GM23338 (cell line): ENCODE measurements at regions not wholly inside any gene's neighbourhood (a gene's known extent, or its start where the extent isn't known, plus 50 kb on each side); places are given as distances from the start of the nearest gene placed in this dataset.

Experiments used
- ATAC-seq: fragments of 200-7000 bp; cut with Tn5 transposase; 3 replicates; pipeline ENCODE4 v1.9.1; 2020
- DNase-seq: peaks from one replicate; pipeline ENCODE4 v3.0.0-alpha.2; 2015; ENCODE audit warnings: low spot score
- H2AFZ ChIP-seq: fragments of 200-600 bp; sonication (generic); 2 replicates; pipeline ENCODE4 v1.8.0; 2016; ENCODE audit warnings: antibody characterized with exemption, mild to moderate bottlenecking, moderate library complexity
- H3F3A ChIP-seq: fragments of 200-600 bp; sonication (generic); replicated peaks from 2 replicates; pipeline ENCODE4 v1.8.0; 2017; ENCODE audit warnings: antibody characterized with exemption, mixed run types, low read depth
- H3K27ac ChIP-seq: fragments of 200-600 bp; sonication (generic); 2 replicates; pipeline ENCODE4 v1.6.1; 2016; ENCODE audit warnings: low read depth
- H3K27me3 ChIP-seq: fragments of 200-600 bp; sonication (generic); 2 replicates; pipeline ENCODE4 v1.8.0; 2016; ENCODE audit warnings: mild to moderate bottlenecking, mixed run types, moderate library complexity; ENCODE audit not compliant: insufficient read depth
- H3K36me3 ChIP-seq: fragments of 200-600 bp; sonication (generic); 2 replicates; pipeline ENCODE4 v1.8.0; 2016; ENCODE audit warnings: mild to moderate bottlenecking; ENCODE audit not compliant: insufficient read depth
- H3K4me1 ChIP-seq: fragments of 200-600 bp; sonication (generic); 2 replicates; pipeline ENCODE4 v1.8.0; 2016; ENCODE audit warnings: mild to moderate bottlenecking, moderate library complexity; ENCODE audit not compliant: insufficient read depth
- H3K4me2 ChIP-seq: fragments of 200-600 bp; sonication (generic); 2 replicates; pipeline ENCODE4 v1.7.1; 2017; ENCODE audit warnings: mixed run types
- H3K4me3 ChIP-seq: fragments of 200-600 bp; sonication (generic); 2 replicates; pipeline ENCODE4 v1.6.1; 2016; ENCODE audit warnings: mixed run types
- H3K79me2 ChIP-seq: fragments of 200-600 bp; sonication (generic); replicated peaks from 2 replicates; pipeline ENCODE4 v1.8.0; 2017; ENCODE audit warnings: mild to moderate bottlenecking; ENCODE audit not compliant: insufficient read depth
- H3K9me2 ChIP-seq: fragments of 200-600 bp; sonication (generic); 2 replicates; pipeline ENCODE4 v1.8.0; 2017; ENCODE audit not compliant: insufficient read depth
- H4K20me1 ChIP-seq: fragments of 200-600 bp; sonication (generic); replicated peaks from 2 replicates; pipeline ENCODE4 v1.8.0; 2017; ENCODE audit warnings: mild to moderate bottlenecking; ENCODE audit not compliant: insufficient read depth
- H3K27ac Mint-ChIP-seq: 2 replicates; pipeline ENCODE4 v1.8.0; 2020; ENCODE audit warnings: inconsistent platforms, mild to moderate bottlenecking, moderate library complexity, mixed read lengths
- H3K27me3 Mint-ChIP-seq: 3 replicates; pipeline ENCODE4 v1.8.0; 2022; ENCODE audit warnings: low read depth, mild to moderate bottlenecking, moderate library complexity, mixed read lengths, inconsistent platforms; ENCODE audit not compliant: insufficient read depth, poor library complexity
- H3K36me3 Mint-ChIP-seq: 3 replicates; pipeline ENCODE4 v1.8.0; 2021; ENCODE audit warnings: low read depth, mild to moderate bottlenecking, inconsistent platforms, moderate library complexity, mixed read lengths
- H3K4me1 Mint-ChIP-seq: 3 replicates; pipeline ENCODE4 v1.8.0; 2020; ENCODE audit warnings: mild to moderate bottlenecking, inconsistent platforms, mixed read lengths
- H3K4me3 Mint-ChIP-seq: 3 replicates; pipeline ENCODE4 v1.8.0; 2021; ENCODE audit warnings: moderate library complexity, mild to moderate bottlenecking, inconsistent platforms, mixed read lengths
- H3K9me3 Mint-ChIP-seq: 3 replicates; pipeline ENCODE4 v1.8.0; 2020; ENCODE audit warnings: moderate library complexity, mild to moderate bottlenecking, inconsistent platforms, mixed read lengths
- CREB1 ChIP-seq: fragments of 250-450 bp; sonication (Bioruptor Pico); IDR thresholded peaks from 2 replicates; pipeline ENCODE4 v1.5.0; 2020; ENCODE audit warnings: low read depth, mild to moderate bottlenecking, moderate library complexity
- CTCF ChIP-seq, 2 experiments: fragments of 200-600 bp in 1 of 2; sonication (generic) in 1 of 2; conservative IDR thresholded peaks; 2 replicates each; pipeline versions ENCODE4 v1.5.1 to v1.6.1; 2016 to 2017; ENCODE audit warnings: antibody characterized with exemption in 2 of 2, low read depth in 2 of 2, mild to moderate bottlenecking in 2 of 2, moderate library complexity in 1 of 2
- EZH2 ChIP-seq: fragments of 200-600 bp; sonication (generic); IDR thresholded peaks from one replicate; pipeline ENCODE4 v1.8.0; 2017; ENCODE audit warnings: antibody characterized with exemption, mild to moderate bottlenecking, low read depth; ENCODE audit not compliant: unreplicated experiment
- EZH2phosphoT487 ChIP-seq: fragments of 200-600 bp; sonication (generic); IDR thresholded peaks from one replicate; pipeline ENCODE4 v1.8.1; 2018; ENCODE audit warnings: antibody characterized with exemption; ENCODE audit not compliant: unreplicated experiment
- JUNB ChIP-seq: IDR thresholded peaks from one replicate; pipeline ENCODE4 v1.6.1; 2016; ENCODE audit warnings: antibody characterized with exemption; ENCODE audit not compliant: unreplicated experiment
- NANOG ChIP-seq: IDR thresholded peaks from 2 replicates; pipeline ENCODE4 v1.6.1; 2016; ENCODE audit warnings: antibody characterized with exemption, borderline replicate concordance
- POLR2AphosphoS5 ChIP-seq: IDR thresholded peaks from 2 replicates; pipeline ENCODE4 v1.6.1; 2016; ENCODE audit warnings: antibody characterized with exemption, low read depth
- STAT1 ChIP-seq: IDR thresholded peaks from one replicate; pipeline ENCODE4 v1.6.1; 2016; ENCODE audit warnings: antibody characterized with exemption; ENCODE audit not compliant: unreplicated experiment
- ZNF114 ChIP-seq: fragments of 250-450 bp; sonication (Bioruptor Pico); IDR thresholded peaks from 2 replicates; pipeline ENCODE4 v1.5.0; 2020; ENCODE audit warnings: mild to moderate bottlenecking, moderate library complexity
- ZNF331 ChIP-seq: fragments of 250-450 bp; sonication (Bioruptor Pico); IDR thresholded peaks from 2 replicates; pipeline ENCODE4 v1.5.0; 2020; ENCODE audit warnings: low read depth, mild to moderate bottlenecking, moderate library complexity
- TF ChIP-seq, protein P1 (sequence below): IDR thresholded peaks from one replicate; pipeline ENCODE4 v1.6.1; 2018; ENCODE audit warnings: antibody characterized with exemption; ENCODE audit not compliant: unreplicated experiment
- TF ChIP-seq, protein P2 (sequence below): IDR thresholded peaks from 2 replicates; pipeline ENCODE4 v1.6.1; 2016; ENCODE audit warnings: antibody characterized with exemption
- TF ChIP-seq, protein P3 (sequence below): fragments of 250-450 bp; sonication (Bioruptor Pico); IDR thresholded peaks from 2 replicates; pipeline ENCODE4 v1.5.0; 2020; ENCODE audit warnings: mild to moderate bottlenecking, moderate library complexity

DNA sequence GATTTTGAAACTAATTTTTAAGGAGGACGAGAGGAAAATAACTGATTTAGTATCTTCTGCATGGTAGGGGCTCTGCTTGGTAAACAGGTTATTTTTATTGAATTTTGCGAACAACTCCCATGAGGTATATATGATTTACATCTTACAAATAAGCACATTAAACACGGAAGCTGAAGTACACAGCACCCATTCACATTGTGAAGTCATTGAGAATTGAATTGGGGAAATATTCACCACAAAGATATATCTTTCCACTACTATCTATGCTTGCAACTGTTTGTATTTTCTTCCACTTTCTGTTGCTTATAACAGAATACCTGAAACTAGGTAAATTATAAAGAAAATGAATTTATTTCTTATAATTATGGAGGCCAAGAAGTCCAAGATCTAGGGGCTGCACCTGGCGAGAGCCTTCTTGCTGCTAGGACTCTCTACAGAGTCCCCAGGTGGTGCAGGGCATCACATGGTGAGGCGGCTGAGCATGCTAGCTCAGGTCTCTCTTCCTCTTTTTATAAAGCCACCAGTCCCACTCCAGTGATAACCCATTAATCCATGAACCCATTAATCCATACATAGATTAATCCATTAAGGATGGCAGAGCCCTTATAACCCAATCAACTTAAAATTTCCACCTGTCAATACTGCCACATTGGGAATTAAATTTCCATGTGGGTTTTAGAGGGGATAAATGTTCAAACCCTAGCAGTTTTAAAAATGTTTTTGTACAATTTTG, 79.0 kb upstream of the ZNF608 start:
- no peak overlapping the region for H3K4me3 ChIP-seq
- no peaks in the 10 kb centered on the region for H3K79me2 ChIP-seq
- Mint-ChIP-seq H3K36me3 (no peaks in the 10 kb centered on the region), H3K9me3 (no peaks in the 10 kb centered on the region), H3K27me3 (no peaks in the 10 kb centered on the region), H3K27ac (no peak overlapping the region), H3K4me3 (no peak overlapping the region), H3K4me1 (peaks cover 18% of the 10 kb centered on the region)
- 0 out of 2 replicates have a peak, but pooled peaks cover 6% of the 10 kb centered on the region for H3K4me1 ChIP-seq
- no peaks in the 10 kb centered on the region for H3K9me2 ChIP-seq
- H3K4me2 ChIP-seq: no peak overlapping the region
- ATAC-seq (no peak; the same call in 2 of the 3 replicates), DNase-seq (no peak)
- no peak for TF ChIP-seq ZNF331 (CRISPR knock-in tag)
- no peak for TF ChIP-seq EZH2
- TF ChIP-seq EZH2phosphoT487: no peak
- no peak for TF ChIP-seq POLR2AphosphoS5
- TF ChIP-seq, protein P1, sequence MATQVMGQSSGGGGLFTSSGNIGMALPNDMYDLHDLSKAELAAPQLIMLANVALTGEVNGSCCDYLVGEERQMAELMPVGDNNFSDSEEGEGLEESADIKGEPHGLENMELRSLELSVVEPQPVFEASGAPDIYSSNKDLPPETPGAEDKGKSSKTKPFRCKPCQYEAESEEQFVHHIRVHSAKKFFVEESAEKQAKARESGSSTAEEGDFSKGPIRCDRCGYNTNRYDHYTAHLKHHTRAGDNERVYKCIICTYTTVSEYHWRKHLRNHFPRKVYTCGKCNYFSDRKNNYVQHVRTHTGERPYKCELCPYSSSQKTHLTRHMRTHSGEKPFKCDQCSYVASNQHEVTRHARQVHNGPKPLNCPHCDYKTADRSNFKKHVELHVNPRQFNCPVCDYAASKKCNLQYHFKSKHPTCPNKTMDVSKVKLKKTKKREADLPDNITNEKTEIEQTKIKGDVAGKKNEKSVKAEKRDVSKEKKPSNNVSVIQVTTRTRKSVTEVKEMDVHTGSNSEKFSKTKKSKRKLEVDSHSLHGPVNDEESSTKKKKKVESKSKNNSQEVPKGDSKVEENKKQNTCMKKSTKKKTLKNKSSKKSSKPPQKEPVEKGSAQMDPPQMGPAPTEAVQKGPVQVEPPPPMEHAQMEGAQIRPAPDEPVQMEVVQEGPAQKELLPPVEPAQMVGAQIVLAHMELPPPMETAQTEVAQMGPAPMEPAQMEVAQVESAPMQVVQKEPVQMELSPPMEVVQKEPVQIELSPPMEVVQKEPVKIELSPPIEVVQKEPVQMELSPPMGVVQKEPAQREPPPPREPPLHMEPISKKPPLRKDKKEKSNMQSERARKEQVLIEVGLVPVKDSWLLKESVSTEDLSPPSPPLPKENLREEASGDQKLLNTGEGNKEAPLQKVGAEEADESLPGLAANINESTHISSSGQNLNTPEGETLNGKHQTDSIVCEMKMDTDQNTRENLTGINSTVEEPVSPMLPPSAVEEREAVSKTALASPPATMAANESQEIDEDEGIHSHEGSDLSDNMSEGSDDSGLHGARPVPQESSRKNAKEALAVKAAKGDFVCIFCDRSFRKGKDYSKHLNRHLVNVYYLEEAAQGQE: no peak
- TF ChIP-seq, protein P2, sequence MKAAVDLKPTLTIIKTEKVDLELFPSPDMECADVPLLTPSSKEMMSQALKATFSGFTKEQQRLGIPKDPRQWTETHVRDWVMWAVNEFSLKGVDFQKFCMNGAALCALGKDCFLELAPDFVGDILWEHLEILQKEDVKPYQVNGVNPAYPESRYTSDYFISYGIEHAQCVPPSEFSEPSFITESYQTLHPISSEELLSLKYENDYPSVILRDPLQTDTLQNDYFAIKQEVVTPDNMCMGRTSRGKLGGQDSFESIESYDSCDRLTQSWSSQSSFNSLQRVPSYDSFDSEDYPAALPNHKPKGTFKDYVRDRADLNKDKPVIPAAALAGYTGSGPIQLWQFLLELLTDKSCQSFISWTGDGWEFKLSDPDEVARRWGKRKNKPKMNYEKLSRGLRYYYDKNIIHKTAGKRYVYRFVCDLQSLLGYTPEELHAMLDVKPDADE: no peak
- TF ChIP-seq CREB1 (CRISPR knock-in tag): no peak
- TF ChIP-seq CTCF (conservative IDR thresholded peaks at IDR 0.05; ENCODE audit: low read depth in 2 of 2): no peak
- no peak for TF ChIP-seq JUNB
- no peak for TF ChIP-seq NANOG
- TF ChIP-seq, protein P3, sequence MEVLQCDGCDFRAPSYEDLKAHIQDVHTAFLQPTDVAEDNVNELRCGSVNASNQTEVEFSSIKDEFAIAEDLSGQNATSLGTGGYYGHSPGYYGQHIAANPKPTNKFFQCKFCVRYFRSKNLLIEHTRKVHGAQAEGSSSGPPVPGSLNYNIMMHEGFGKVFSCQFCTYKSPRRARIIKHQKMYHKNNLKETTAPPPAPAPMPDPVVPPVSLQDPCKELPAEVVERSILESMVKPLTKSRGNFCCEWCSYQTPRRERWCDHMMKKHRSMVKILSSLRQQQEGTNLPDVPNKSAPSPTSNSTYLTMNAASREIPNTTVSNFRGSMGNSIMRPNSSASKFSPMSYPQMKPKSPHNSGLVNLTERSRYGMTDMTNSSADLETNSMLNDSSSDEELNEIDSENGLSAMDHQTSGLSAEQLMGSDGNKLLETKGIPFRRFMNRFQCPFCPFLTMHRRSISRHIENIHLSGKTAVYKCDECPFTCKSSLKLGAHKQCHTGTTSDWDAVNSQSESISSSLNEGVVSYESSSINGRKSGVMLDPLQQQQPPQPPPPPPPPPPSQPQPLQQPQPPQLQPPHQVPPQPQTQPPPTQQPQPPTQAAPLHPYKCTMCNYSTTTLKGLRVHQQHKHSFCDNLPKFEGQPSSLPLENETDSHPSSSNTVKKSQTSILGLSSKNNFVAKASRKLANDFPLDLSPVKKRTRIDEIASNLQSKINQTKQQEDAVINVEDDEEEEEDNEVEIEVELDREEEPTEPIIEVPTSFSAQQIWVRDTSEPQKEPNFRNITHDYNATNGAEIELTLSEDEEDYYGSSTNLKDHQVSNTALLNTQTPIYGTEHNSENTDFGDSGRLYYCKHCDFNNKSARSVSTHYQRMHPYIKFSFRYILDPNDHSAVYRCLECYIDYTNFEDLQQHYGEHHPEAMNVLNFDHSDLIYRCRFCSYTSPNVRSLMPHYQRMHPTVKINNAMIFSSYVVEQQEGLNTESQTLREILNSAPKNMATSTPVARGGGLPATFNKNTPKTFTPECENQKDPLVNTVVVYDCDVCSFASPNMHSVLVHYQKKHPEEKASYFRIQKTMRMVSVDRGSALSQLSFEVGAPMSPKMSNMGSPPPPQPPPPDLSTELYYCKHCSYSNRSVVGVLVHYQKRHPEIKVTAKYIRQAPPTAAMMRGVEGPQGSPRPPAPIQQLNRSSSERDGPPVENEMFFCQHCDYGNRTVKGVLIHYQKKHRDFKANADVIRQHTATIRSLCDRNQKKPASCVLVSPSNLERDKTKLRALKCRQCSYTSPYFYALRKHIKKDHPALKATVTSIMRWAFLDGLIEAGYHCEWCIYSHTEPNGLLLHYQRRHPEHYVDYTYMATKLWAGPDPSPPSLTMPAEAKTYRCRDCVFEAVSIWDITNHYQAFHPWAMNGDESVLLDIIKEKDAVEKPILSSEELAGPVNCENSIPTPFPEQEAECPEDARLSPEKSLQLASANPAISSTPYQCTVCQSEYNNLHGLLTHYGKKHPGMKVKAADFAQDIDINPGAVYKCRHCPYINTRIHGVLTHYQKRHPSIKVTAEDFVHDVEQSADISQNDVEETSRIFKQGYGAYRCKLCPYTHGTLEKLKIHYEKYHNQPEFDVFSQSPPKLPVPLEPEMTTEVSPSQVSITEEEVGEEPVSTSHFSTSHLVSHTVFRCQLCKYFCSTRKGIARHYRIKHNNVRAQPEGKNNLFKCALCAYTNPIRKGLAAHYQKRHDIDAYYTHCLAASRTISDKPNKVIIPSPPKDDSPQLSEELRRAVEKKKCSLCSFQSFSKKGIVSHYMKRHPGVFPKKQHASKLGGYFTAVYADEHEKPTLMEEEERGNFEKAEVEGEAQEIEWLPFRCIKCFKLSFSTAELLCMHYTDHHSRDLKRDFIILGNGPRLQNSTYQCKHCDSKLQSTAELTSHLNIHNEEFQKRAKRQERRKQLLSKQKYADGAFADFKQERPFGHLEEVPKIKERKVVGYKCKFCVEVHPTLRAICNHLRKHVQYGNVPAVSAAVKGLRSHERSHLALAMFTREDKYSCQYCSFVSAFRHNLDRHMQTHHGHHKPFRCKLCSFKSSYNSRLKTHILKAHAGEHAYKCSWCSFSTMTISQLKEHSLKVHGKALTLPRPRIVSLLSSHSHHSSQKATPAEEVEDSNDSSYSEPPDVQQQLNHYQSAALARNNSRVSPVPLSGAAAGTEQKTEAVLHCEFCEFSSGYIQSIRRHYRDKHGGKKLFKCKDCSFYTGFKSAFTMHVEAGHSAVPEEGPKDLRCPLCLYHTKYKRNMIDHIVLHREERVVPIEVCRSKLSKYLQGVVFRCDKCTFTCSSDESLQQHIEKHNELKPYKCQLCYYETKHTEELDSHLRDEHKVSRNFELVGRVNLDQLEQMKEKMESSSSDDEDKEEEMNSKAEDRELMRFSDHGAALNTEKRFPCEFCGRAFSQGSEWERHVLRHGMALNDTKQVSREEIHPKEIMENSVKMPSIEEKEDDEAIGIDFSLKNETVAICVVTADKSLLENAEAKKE (CRISPR knock-in tag): no peak
- TF ChIP-seq STAT1: no peak
- TF ChIP-seq ZNF114: no peak
- H2AFZ ChIP-seq: no peak overlapping the region; the same call in 1 of the 2 replicates
- H3F3A ChIP-seq: no peaks in the 10 kb centered on the region
- no peak overlapping the region for H3K27ac ChIP-seq
- no peaks in the 10 kb centered on the region for H3K36me3 ChIP-seq
- no peaks in the 10 kb centered on the region for H3K27me3 ChIP-seq
- no peaks in the 10 kb centered on the region for H4K20me1 ChIP-seq
